ENCODE measurements at regions not wholly inside any gene's neighbourhood (a gene's known extent, or its start where the extent isn't known, plus 50 kb on each side); places are given as distances from the start of the nearest gene placed in this dataset.
"Not testable (repeated sequence)": the region's sequence is repeated elsewhere in the genome, so short reads cannot be mapped to it uniquely, and the experiment has no call there.

GRCh38 chr16:26826500-26826899, 240.2 kb upstream of the C16orf82 start:
- TF ChIP-seq EZH2phosphoT487 (IDR thresholded peaks at IDR 0.05) (no peak), EZH2 (IDR thresholded peaks at IDR 0.05) (no peak), CTCF (IDR thresholded peaks at IDR 0.05) (no peak)

DNA sequence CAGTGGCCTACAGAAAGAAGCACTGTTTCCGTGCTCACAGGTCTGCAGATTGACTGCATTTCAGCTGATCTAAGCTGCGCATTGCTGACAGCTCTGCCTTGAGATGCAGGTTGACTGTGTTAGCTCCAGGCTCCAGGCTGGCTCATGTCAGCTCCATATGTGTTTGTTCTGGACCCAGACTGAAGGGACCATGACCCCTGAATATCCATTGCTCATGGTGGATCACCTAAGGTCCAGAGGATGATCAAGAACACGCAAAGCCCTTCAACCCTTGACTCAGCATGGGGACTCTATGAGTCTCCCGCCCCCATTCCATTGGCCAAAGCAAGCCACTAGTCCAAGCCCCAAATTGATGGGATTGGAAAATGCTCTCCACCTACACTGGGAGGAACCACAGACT, 239.3 kb upstream of the C16orf82 start:
- no peak for DNase-seq (ENCODE audit: low spot score)
- peaks cover 26% of the 10 kb centered on the region for H3K4me1 Mint-ChIP-seq
- Histone ChIP-seq H3K4me1 (peaks cover 18% of the 10 kb centered on the region), H3K27me3 (no peaks in the 10 kb centered on the region), H2AFZ (replicated peaks) (no peak overlapping the region), H3K79me2 (ENCODE audit: low read depth) (no peaks in the 10 kb centered on the region), H3K9me3 (ENCODE audit: low read depth) (no peaks in the 10 kb centered on the region), H4K20me1 (ENCODE audit: low read depth) (no peaks in the 10 kb centered on the region), H3K36me3 (no peaks in the 10 kb centered on the region), H3K4me2 (no peak overlapping the region), H3K27ac (no peak overlapping the region), H3K9ac (no peak overlapping the region), H3K4me3 (no peak overlapping the region), H3F3A (ENCODE audit: low read depth) (peaks cover 18% of the 10 kb centered on the region)
- H3K27me3 Mint-ChIP-seq (ENCODE audit: insufficient read depth, low read depth): peaks cover 16% of the 10 kb centered on the region
- TF ChIP-seq EZH2 (IDR thresholded peaks at IDR 0.05) (no peak), EZH2phosphoT487 (IDR thresholded peaks at IDR 0.05) (no peak), CTCF (IDR thresholded peaks at IDR 0.05) (no peak)
- H3K4me3 Mint-ChIP-seq: no peak overlapping the region
- peaks cover 4% of the 10 kb centered on the region for H3K9me3 Mint-ChIP-seq
- H3K36me3 Mint-ChIP-seq: no peaks in the 10 kb centered on the region
- H3K27ac Mint-ChIP-seq: no peak overlapping the region

More at GRCh38 chr16:26826500-26826899, 240.2 kb upstream of the C16orf82 start:
- no peak for DNase-seq (ENCODE audit: low spot score)
- H3K9me3 Mint-ChIP-seq: peaks cover 4% of the 10 kb centered on the region
- no peak overlapping the region for H3K4me3 Mint-ChIP-seq
- no peak overlapping the region for H3K4me2 ChIP-seq
- no peaks in the 10 kb centered on the region for H3K27me3 ChIP-seq
- H3K4me1 ChIP-seq: peaks cover 13% of the 10 kb centered on the region
- H3K36me3 Mint-ChIP-seq: no peaks in the 10 kb centered on the region
- H4K20me1 ChIP-seq (ENCODE audit: low read depth): no peaks in the 10 kb centered on the region
- H3K27me3 Mint-ChIP-seq (ENCODE audit: insufficient read depth, low read depth): peaks cover 16% of the 10 kb centered on the region
- no peak overlapping the region for H3K4me3 ChIP-seq
- H3K9me3 ChIP-seq (ENCODE audit: low read depth): no peaks in the 10 kb centered on the region
- H3K9ac ChIP-seq: no peak overlapping the region
- peaks cover 22% of the 10 kb centered on the region for H3K4me1 Mint-ChIP-seq
- H3K79me2 ChIP-seq (ENCODE audit: low read depth): no peaks in the 10 kb centered on the region
- H3K36me3 ChIP-seq: no peaks in the 10 kb centered on the region
- no peak overlapping the region for H3K27ac Mint-ChIP-seq
- peaks cover 16% of the 10 kb centered on the region for H3F3A ChIP-seq (ENCODE audit: low read depth)
- no peak overlapping the region for H3K27ac ChIP-seq
- no peak overlapping the region for H2AFZ ChIP-seq (replicated peaks)

DNA sequence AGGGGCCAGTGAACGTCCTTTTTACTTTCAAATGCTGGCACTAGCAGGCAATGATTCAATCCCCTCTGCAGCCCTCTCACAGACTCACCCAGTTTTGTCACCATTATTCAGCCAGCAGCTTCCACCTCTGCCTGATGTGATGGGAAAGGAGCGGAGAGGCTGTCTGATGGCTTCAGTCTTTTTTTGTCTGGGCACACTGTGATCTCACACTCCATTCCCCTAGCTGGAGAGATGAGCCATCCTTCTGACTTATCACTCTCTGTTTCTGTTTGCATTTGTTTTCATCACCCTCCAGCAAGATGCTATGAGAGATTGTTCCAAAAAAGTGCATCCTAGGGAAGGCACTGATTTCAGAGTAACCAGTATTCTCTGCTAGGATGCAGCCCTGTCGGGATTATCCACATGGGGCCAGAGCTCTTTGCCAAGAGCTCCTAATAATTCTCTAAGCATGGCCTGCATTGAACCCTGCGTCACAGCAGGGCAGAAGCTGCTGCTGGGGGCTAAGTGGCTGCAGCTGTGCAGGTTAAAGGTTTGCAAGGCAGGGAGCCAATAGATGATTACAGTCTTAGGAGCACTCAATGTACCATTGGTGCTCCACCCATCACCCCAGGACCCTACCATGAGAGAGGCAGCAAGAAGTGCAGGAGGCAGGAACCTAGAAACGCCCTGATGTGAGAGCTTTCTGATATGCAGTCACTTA, 236.1 kb upstream of the C16orf82 start:
- Mint-ChIP-seq H3K27me3 (ENCODE audit: insufficient read depth, low read depth) (peaks cover 23% of the 10 kb centered on the region), H3K9me3 (peaks cover 20% of the 10 kb centered on the region), H3K4me3 (no peak overlapping the region), H3K36me3 (no peaks in the 10 kb centered on the region), H3K4me1 (peaks cover 23% of the 10 kb centered on the region), H3K27ac (no peak overlapping the region)
- H3F3A ChIP-seq (ENCODE audit: low read depth): peaks cover 18% of the 10 kb centered on the region
- peak; percentile 36 for DNase-seq (ENCODE audit: low spot score)
- H3K4me3 ChIP-seq: no peak overlapping the region
- no peaks in the 10 kb centered on the region for H3K36me3 ChIP-seq
- H3K79me2 ChIP-seq (ENCODE audit: low read depth): no peaks in the 10 kb centered on the region
- TF ChIP-seq EZH2phosphoT487 (IDR thresholded peaks at IDR 0.05) (no peak), CTCF (IDR thresholded peaks at IDR 0.05) (no peak), EZH2 (IDR thresholded peaks at IDR 0.05) (no peak)
- H3K27ac ChIP-seq: no peak overlapping the region
- H3K27me3 ChIP-seq: no peaks in the 10 kb centered on the region
- peak overlapping the region; percentile 64 for H3K4me2 ChIP-seq
- H4K20me1 ChIP-seq (ENCODE audit: low read depth): no peaks in the 10 kb centered on the region
- peaks cover 18% of the 10 kb centered on the region for H3K4me1 ChIP-seq
- H2AFZ ChIP-seq (replicated peaks): no peak overlapping the region
- H3K9me3 ChIP-seq (ENCODE audit: low read depth): no peaks in the 10 kb centered on the region
- H3K9ac ChIP-seq: no peak overlapping the region

DNA sequence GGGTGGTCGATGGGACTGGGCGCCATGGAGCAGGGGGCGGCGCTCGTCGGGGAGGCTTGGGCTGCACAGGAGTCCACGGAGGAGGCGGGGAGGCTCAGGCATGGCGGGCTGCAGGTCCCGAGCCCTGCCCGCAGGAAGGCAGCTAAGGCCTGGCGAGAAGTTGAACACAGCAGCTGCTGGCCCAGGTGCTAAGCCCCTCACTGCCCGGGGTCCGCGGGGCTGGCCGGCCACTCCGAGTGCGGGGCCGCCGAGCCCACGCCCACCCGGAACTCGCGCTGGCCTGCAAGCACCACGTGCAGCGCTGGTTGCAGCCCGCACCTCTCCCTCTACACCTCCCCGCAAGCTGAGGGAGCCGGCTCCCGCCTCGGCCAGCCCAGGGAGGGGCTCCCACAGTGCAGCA, 230.6 kb upstream of the C16orf82 start:
- H3K36me3 Mint-ChIP-seq; H3K27ac ChIP-seq; H3K4me1 ChIP-seq; H3K4me1 Mint-ChIP-seq; H2AFZ ChIP-seq (replicated peaks); H3K79me2 ChIP-seq (ENCODE audit: low read depth); H4K20me1 ChIP-seq (ENCODE audit: low read depth); H3K4me3 ChIP-seq; H3K9ac ChIP-seq; H3K27ac Mint-ChIP-seq; H3K27me3 ChIP-seq; H3K36me3 ChIP-seq; H3K4me3 Mint-ChIP-seq; H3K4me2 ChIP-seq; H3K27me3 Mint-ChIP-seq (ENCODE audit: insufficient read depth, low read depth); DNase-seq (ENCODE audit: low spot score); H3F3A ChIP-seq (ENCODE audit: low read depth); H3K9me3 ChIP-seq (ENCODE audit: low read depth): not testable (repeated sequence)
- peaks cover 23% of the 10 kb centered on the region for H3K9me3 Mint-ChIP-seq
